ENCODE measurements at regions not wholly inside any gene's neighbourhood (a gene's known extent, or its start where the extent isn't known, plus 50 kb on each side); places are given as distances from the start of the nearest gene placed in this dataset.

DNA sequence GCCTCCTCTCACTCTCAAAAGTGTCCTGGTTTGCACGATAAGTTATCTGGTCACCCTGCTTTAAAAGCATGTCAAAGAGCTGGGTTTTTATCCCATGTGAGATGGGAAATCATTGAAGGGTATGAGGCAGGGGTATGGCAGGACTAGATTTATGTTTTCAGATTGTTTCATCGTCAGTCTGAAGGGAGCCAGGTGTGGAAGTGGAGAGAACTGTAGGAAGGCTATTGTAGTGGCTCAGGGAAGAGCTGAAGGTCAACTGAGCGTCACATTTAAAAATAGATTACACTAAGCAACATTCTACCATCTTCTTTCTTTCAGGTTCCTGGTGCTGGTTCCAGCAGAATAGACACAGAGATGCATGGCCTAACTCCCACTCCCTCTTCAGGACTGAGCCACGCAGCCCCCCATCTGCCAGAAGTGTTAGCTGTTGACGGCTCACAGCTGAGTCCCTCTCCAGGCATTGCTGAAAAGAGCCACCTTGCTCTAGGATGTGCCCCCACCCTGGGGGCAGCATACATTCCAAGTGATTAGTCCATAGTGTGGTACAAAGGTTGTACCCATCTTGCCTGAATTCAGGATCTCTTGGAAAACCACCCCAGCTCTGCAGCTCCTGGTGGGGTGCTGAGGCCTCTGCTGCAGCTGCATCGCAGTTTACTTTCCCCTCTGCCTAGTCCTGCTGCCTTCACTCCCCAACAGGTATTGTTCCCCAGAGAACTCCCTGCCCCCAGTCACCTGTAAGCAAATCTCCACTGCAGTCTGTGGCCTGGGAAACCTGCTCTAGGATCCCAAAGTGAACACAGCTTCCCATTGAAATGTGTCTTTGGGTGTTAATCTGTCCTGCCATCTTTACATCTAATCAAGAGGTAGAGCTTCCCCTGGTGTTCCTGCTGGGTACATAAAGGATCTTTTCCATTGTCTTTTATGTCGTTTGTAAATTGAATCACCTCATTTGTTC lies 79.5 kb upstream of the KLF7 start:
- TF ChIP-seq, protein P1, sequence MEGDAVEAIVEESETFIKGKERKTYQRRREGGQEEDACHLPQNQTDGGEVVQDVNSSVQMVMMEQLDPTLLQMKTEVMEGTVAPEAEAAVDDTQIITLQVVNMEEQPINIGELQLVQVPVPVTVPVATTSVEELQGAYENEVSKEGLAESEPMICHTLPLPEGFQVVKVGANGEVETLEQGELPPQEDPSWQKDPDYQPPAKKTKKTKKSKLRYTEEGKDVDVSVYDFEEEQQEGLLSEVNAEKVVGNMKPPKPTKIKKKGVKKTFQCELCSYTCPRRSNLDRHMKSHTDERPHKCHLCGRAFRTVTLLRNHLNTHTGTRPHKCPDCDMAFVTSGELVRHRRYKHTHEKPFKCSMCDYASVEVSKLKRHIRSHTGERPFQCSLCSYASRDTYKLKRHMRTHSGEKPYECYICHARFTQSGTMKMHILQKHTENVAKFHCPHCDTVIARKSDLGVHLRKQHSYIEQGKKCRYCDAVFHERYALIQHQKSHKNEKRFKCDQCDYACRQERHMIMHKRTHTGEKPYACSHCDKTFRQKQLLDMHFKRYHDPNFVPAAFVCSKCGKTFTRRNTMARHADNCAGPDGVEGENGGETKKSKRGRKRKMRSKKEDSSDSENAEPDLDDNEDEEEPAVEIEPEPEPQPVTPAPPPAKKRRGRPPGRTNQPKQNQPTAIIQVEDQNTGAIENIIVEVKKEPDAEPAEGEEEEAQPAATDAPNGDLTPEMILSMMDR (IDR thresholded peaks at IDR 0.05), result no peak
- TF ChIP-seq POLR2A (IDR thresholded peaks at IDR 0.05), result no peak

Measured in upper lobe of left lung (tissue), 4 donors.